Nephron progenitor cell (in vitro differentiated cells): ENCODE measurements at regions not wholly inside any gene's neighbourhood (a gene's known extent, or its start where the extent isn't known, plus 50 kb on each side); places are given as distances from the start of the nearest gene placed in this dataset.
"Not testable (repeated sequence)": the region's sequence is repeated elsewhere in the genome, so short reads cannot be mapped to it uniquely, and the experiment has no call there.

ENCODE experiments used
- DNase-seq: peaks from one replicate; pipeline ENCODE4 v3.0.0; 2021
- H3K27ac Mint-ChIP-seq: 2 replicates; pipeline ENCODE4 v1.8.0; 2021; ENCODE audit warnings: mild to moderate bottlenecking, moderate library complexity, mixed read lengths
- H3K27me3 Mint-ChIP-seq: 2 replicates; pipeline ENCODE4 v1.8.0; 2021; ENCODE audit warnings: mild to moderate bottlenecking, low read depth, mixed read lengths; ENCODE audit not compliant: poor library complexity
- H3K36me3 Mint-ChIP-seq: 2 replicates; pipeline ENCODE4 v1.8.0; 2021; ENCODE audit warnings: low read depth, mixed read lengths
- H3K4me1 Mint-ChIP-seq: 2 replicates; pipeline ENCODE4 v1.8.0; 2021; ENCODE audit warnings: mixed read lengths
- H3K4me3 Mint-ChIP-seq: 2 replicates; pipeline ENCODE4 v1.8.0; 2021; ENCODE audit warnings: mild to moderate bottlenecking, moderate library complexity, mixed read lengths
- H3K9me3 Mint-ChIP-seq: 2 replicates; pipeline ENCODE4 v1.8.0; 2021; ENCODE audit warnings: mild to moderate bottlenecking, moderate library complexity, mixed read lengths
- CTCF ChIP-seq: fragments of 200-600 bp; sonication (generic); IDR thresholded peaks from 2 replicates; pipeline ENCODE4 v1.5.0; 2021; ENCODE audit warnings: antibody characterized with exemption

- H3K27ac Mint-ChIP-seq, result no peak overlapping the region
- no peak for TF ChIP-seq CTCF
- peaks cover 35% of the 10 kb centered on the region for H3K9me3 Mint-ChIP-seq
- H3K4me1 Mint-ChIP-seq, result no peaks in the 10 kb centered on the region
- peaks cover 9% of the 10 kb centered on the region for H3K36me3 Mint-ChIP-seq
- H3K4me3 Mint-ChIP-seq, result no peak overlapping the region
- no peak for DNase-seq
- no peaks in the 10 kb centered on the region for H3K27me3 Mint-ChIP-seq
These were observed 134.8 kb upstream of the KLF6 start for GRCh38 chr10:3919709-3920308.

GRCh38 chr10:3917392-3917791 is 132.4 kb upstream of the KLF6 start:
- H3K9me3 Mint-ChIP-seq, result peaks cover 35% of the 10 kb centered on the region
- not testable (repeated sequence) for H3K4me3 Mint-ChIP-seq, H3K27ac Mint-ChIP-seq, H3K36me3 Mint-ChIP-seq, H3K4me1 Mint-ChIP-seq, DNase-seq, H3K27me3 Mint-ChIP-seq

GRCh38 chr10:3914733-3915132 is 129.7 kb upstream of the KLF6 start:
- no peak overlapping the region for H3K27ac Mint-ChIP-seq

GRCh38 chr10:3911713-3912442 is 126.9 kb upstream of the KLF6 start:
- DNase-seq, result no peak
- TF ChIP-seq CTCF, result no peak
- no peak overlapping the region for H3K27ac Mint-ChIP-seq
- H3K9me3 Mint-ChIP-seq, result peaks cover 10% of the 10 kb centered on the region
- peaks cover 9% of the 10 kb centered on the region for H3K27me3 Mint-ChIP-seq
- no peaks in the 10 kb centered on the region for H3K36me3 Mint-ChIP-seq
- H3K4me3 Mint-ChIP-seq, result no peak overlapping the region
- H3K4me1 Mint-ChIP-seq, result peaks cover 9% of the 10 kb centered on the region

More at GRCh38 chr10:3914733-3915132, 129.7 kb upstream of the KLF6 start:
- Mint-ChIP-seq H3K4me1 (peaks cover 9% of the 10 kb centered on the region), H3K27me3 (peaks cover 8% of the 10 kb centered on the region), H3K4me3 (no peak overlapping the region), H3K9me3 (peaks cover 33% of the 10 kb centered on the region), H3K36me3 (peaks cover 9% of the 10 kb centered on the region)
- no peak for TF ChIP-seq CTCF
- DNase-seq, result no peak

GRCh38 chr10:3911241-3911640 is 126.2 kb upstream of the KLF6 start:
- Mint-ChIP-seq H3K4me1 (peaks cover 9% of the 10 kb centered on the region), H3K27me3 (peaks cover 9% of the 10 kb centered on the region), H3K4me3 (no peak overlapping the region), H3K36me3 (no peaks in the 10 kb centered on the region), H3K27ac (no peak overlapping the region), H3K9me3 (peaks cover 13% of the 10 kb centered on the region)
- no peak for TF ChIP-seq CTCF
- DNase-seq, result no peak

GRCh38 chr10:3909339-3909738 is 124.3 kb upstream of the KLF6 start:
- peaks cover 5% of the 10 kb centered on the region for H3K36me3 Mint-ChIP-seq
- no peak overlapping the region for H3K4me3 Mint-ChIP-seq
- TF ChIP-seq CTCF, result no peak
- H3K4me1 Mint-ChIP-seq, result peaks cover 9% of the 10 kb centered on the region
- no peak for DNase-seq
- H3K27ac Mint-ChIP-seq, result no peak overlapping the region
- peaks cover 12% of the 10 kb centered on the region for H3K27me3 Mint-ChIP-seq
- peaks cover 21% of the 10 kb centered on the region for H3K9me3 Mint-ChIP-seq
